HUES6 (cell line): ENCODE measurements at regions not wholly inside any gene's neighbourhood (a gene's known extent, or its start where the extent isn't known, plus 50 kb on each side); places are given as distances from the start of the nearest gene placed in this dataset.
A peak's percentile ranks its signal among the peaks of the same experiment; 100 is the strongest.
"Not testable (repeated sequence)": the region's sequence is repeated elsewhere in the genome, so short reads cannot be mapped to it uniquely, and the experiment has no call there.

Source experiments
- H3K27ac ChIP-seq: 2 replicates; pipeline ENCODE4 v1.7.0; 2013; ENCODE audit warnings: low read depth, mild to moderate bottlenecking, low read length, inconsistent platforms
- H3K27me3 ChIP-seq: 2 replicates; pipeline ENCODE4 v1.6.1; 2013; ENCODE audit warnings: low read length; ENCODE audit not compliant: control insufficient read depth, insufficient read depth
- H3K36me3 ChIP-seq: 2 replicates; pipeline ENCODE4 v1.6.1; 2013; ENCODE audit warnings: low read length; ENCODE audit not compliant: control insufficient read depth, insufficient read depth
- H3K4me1 ChIP-seq: 2 replicates; pipeline ENCODE4 v1.6.1; 2013; ENCODE audit warnings: low read length; ENCODE audit not compliant: control insufficient read depth, insufficient read depth
- H3K4me3 ChIP-seq: 2 replicates; pipeline ENCODE4 v1.5.1; 2013; ENCODE audit warnings: low read depth, low read length
- H3K9ac ChIP-seq: one replicate; pipeline ENCODE4 v1.6.1; 2013; ENCODE audit warnings: mild to moderate bottlenecking, low read length
- H3K9me3 ChIP-seq: 2 replicates; pipeline ENCODE4 v1.6.1; 2013; ENCODE audit warnings: low read depth, low read length; ENCODE audit not compliant: control insufficient read depth, insufficient read depth

DNA sequence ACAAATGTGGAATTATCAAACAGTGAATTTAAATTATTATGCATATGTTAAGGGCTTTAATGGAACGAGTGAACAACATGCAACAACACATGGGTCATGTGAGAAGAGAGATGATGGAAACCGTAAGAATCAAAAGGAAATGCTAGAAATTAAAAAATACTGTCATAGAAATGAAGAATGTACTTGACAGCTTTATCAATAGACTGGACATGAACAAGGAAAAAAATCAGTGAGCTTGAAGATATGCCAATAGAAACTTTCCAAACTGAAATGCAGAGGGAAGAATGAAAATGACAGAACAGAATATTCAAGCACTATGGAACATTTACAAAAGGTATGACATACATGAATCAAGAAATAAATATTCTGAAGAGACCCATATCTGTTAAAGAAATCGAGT is 117.7 kb upstream of the KCNJ3 start:
- Histone ChIP-seq H3K4me3 (no peak overlapping the region), H3K9ac (no peak overlapping the region), H3K4me1 (peaks cover 21% of the 10 kb centered on the region), H3K9me3 (no peaks in the 10 kb centered on the region; the same call in 1 of the 2 replicates), H3K36me3 (no peaks in the 10 kb centered on the region), H3K27ac (no peak overlapping the region; the same call in 1 of the 2 replicates), H3K27me3 (no peaks in the 10 kb centered on the region)

DNA sequence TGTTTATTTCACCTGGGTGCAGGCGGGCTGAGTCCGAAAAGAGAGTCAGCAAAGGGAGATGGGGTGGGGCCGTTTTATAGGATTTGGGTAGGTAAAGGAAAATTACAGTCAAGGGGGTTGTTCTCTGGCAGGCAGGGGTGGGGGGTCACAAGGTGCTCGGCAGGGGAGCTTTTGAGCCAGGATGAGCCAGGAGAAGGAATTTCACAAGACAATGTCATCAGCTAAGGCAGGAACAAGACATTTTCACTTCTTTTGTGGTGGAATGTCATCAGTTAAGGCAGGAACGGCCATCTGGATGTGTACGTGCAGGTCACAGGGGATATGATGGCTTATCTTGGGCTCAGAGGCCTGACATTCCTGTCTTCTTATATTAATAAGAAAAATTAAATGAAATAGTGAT is 115.8 kb upstream of the KCNJ3 start:
- H3K4me1 ChIP-seq = peaks cover 29% of the 10 kb centered on the region
- not testable (repeated sequence) for H3K9me3 ChIP-seq, H3K9ac ChIP-seq, H3K4me3 ChIP-seq, H3K27ac ChIP-seq, H3K27me3 ChIP-seq, H3K36me3 ChIP-seq

- H3K9ac ChIP-seq, H3K9me3 ChIP-seq, H3K4me3 ChIP-seq, H3K27ac ChIP-seq, H3K27me3 ChIP-seq, H3K36me3 ChIP-seq: not testable (repeated sequence)
- peaks cover 35% of the 10 kb centered on the region for H3K4me1 ChIP-seq
Measured at GRCh38 chr2:154583274-154583673, 115.2 kb upstream of the KCNJ3 start.

GRCh38 chr2:154587739-154588138 is 110.8 kb upstream of the KCNJ3 start:
- no peak overlapping the region for H3K4me3 ChIP-seq

GRCh38 chr2:154588838-154589237 is 109.7 kb upstream of the KCNJ3 start:
- H3K4me3 ChIP-seq = no peak overlapping the region
- no peaks in the 10 kb centered on the region for H3K9me3 ChIP-seq
- peak overlapping the region; percentile 37 for H3K27ac ChIP-seq

More at GRCh38 chr2:154587739-154588138, 110.8 kb upstream of the KCNJ3 start:
- Histone ChIP-seq H3K27ac (peak overlapping the region; percentile 37; the same call in 1 of the 2 replicates), H3K9ac (no peak overlapping the region), H3K4me1 (peaks cover 49% of the 10 kb centered on the region), H3K27me3 (no peaks in the 10 kb centered on the region), H3K9me3 (no peaks in the 10 kb centered on the region), H3K36me3 (no peaks in the 10 kb centered on the region)

DNA sequence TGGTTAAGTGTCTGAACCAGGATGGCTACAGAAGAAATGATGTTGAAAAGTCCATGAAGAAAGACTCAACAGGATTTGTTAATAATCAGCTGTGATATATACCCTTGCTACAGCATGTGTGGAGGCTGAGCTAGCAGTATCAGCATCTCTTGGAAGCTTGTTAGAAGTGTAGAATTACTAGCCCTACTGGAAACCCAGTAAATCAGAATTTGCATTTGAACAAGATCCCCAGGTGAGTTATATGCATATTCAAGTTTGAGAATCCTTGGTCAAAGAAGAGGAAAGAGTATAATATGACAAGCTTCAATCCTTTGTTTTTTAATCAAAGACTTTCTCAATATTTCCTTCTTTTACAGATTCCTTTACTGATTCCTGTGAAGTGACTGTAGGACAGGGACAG is 109.0 kb upstream of the KCNJ3 start:
- peaks cover 52% of the 10 kb centered on the region for H3K4me1 ChIP-seq
- peak overlapping the region; percentile 17; the same call in 1 of the 2 replicates for H3K4me3 ChIP-seq
- H3K9me3 ChIP-seq = no peaks in the 10 kb centered on the region
- no peak overlapping the region for H3K9ac ChIP-seq
- H3K36me3 ChIP-seq = no peaks in the 10 kb centered on the region
- peak overlapping the region; percentile 80 for H3K27ac ChIP-seq
- no peaks in the 10 kb centered on the region for H3K27me3 ChIP-seq

More at GRCh38 chr2:154588838-154589237, 109.7 kb upstream of the KCNJ3 start:
- no peaks in the 10 kb centered on the region for H3K27me3 ChIP-seq
- no peaks in the 10 kb centered on the region for H3K36me3 ChIP-seq
- peaks cover 52% of the 10 kb centered on the region for H3K4me1 ChIP-seq
- peak overlapping the region; percentile 5 for H3K9ac ChIP-seq

DNA sequence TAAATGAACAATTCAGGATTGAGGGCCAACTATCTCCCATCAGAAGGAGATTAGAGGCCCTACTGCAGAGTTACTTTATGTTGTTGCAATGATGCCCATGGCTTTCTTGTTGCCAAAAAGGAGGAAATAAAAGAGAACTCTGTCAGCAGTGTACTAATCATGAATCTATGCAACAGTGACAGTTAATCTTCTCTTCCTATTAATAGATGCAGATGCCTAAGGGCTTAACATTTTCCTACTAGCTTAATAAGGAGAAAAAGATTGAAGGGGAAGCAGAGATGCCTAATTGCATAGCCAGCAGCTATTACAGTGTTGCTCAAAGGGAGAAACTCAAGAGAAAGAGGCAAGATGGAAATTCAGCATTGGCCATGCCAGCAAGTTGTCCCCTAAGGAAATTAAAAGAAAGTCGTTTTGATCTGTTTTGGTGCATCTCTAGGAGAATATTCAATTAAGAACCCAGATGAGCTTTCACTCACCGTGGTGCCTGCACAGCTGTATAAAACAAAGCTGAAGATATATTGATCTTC is 107.1 kb upstream of the KCNJ3 start:
- H3K36me3 ChIP-seq = no peaks in the 10 kb centered on the region
- no peak overlapping the region for H3K4me3 ChIP-seq
- H3K4me1 ChIP-seq = peaks cover 56% of the 10 kb centered on the region
- H3K27ac ChIP-seq = no peak overlapping the region
- no peaks in the 10 kb centered on the region for H3K27me3 ChIP-seq
- no peak overlapping the region for H3K9ac ChIP-seq
- H3K9me3 ChIP-seq = no peaks in the 10 kb centered on the region

DNA sequence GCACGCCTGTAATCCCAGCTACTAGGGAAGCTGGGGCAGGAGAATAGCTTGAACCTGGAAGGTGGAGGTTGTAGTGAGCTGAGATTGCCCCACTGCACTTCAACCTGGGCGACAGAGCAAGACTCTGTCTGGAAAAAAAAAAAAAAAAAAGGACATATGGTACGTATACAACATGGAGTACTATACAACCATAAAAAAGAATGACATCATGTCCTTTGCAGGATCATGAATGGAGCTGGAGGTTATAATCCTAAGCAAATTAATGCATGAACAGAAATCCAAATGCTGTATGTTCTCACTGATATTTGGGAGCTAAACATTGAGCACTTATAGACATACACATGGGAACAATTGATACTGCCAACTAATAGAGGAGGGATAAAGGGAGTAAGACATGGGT is 99.3 kb upstream of the KCNJ3 start:
- H3K9ac ChIP-seq = no peak overlapping the region
- no peak overlapping the region for H3K27ac ChIP-seq
- no peaks in the 10 kb centered on the region for H3K27me3 ChIP-seq
- no peak overlapping the region for H3K4me3 ChIP-seq
- no peaks in the 10 kb centered on the region for H3K36me3 ChIP-seq
- H3K9me3 ChIP-seq = no peaks in the 10 kb centered on the region
- H3K4me1 ChIP-seq = peaks cover 5% of the 10 kb centered on the region; the same call in 1 of the 2 replicates

GRCh38 chr2:154600927-154601494 is 97.5 kb upstream of the KCNJ3 start:
- Histone ChIP-seq H3K27ac (no peak overlapping the region), H3K9me3 (no peaks in the 10 kb centered on the region), H3K27me3 (no peaks in the 10 kb centered on the region), H3K4me1 (no peaks in the 10 kb centered on the region), H3K9ac (no peak overlapping the region), H3K36me3 (no peaks in the 10 kb centered on the region), H3K4me3 (no peak overlapping the region)

DNA sequence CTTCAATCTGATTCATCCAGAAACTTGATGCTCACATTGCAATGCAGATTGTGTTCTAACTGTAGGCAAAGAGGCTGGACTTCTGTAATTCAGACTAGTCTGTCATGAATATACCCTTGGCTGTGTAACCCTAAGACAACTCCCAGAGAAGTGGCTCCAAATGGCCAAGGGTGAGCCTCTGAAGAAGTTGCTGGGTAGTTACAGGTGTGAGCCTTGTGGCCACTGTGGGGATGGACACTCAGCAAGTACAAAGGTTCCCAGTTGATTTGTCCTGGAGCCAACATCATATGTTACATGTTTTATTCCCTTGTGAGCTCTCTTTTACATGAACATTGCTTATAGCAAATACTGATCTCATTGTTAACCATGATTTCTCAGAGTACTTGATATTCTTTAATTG is 94.8 kb upstream of the KCNJ3 start:
- H3K4me3 ChIP-seq = no peak overlapping the region
- no peak overlapping the region for H3K27ac ChIP-seq
- no peak overlapping the region for H3K9ac ChIP-seq
- no peaks in the 10 kb centered on the region for H3K27me3 ChIP-seq
- no peaks in the 10 kb centered on the region for H3K9me3 ChIP-seq
- no peaks in the 10 kb centered on the region for H3K4me1 ChIP-seq
- no peaks in the 10 kb centered on the region for H3K36me3 ChIP-seq

GRCh38 chr2:154608438-154608837 is 90.1 kb upstream of the KCNJ3 start:
- H3K9ac ChIP-seq = no peak overlapping the region
- H3K4me3 ChIP-seq = no peak overlapping the region
- H3K4me1 ChIP-seq = no peaks in the 10 kb centered on the region
- no peaks in the 10 kb centered on the region for H3K9me3 ChIP-seq
- H3K27me3 ChIP-seq = no peaks in the 10 kb centered on the region
- H3K27ac ChIP-seq = no peak overlapping the region
- H3K36me3 ChIP-seq = no peaks in the 10 kb centered on the region
